Amniotic stem cell (primary cell): ENCODE measurements at regions not wholly inside any gene's neighbourhood (a gene's known extent, or its start where the extent isn't known, plus 50 kb on each side); places are given as distances from the start of the nearest gene placed in this dataset.

Source experiments
- DNase-seq: peaks from one replicate; lab custom pipeline; 2025; lab: John Stamatoyannopoulos, UW

GRCh38 chr13:82374719-82375118 lies 1507.6 kb downstream of the SLITRK1 start:
- no peak for DNase-seq

- no peak for DNase-seq
Measured at GRCh38 chr13:82370316-82370715, 1512.0 kb downstream of the SLITRK1 start.

GRCh38 chr13:82364525-82364924 lies 1517.7 kb downstream of the SLITRK1 start:
- no peak for DNase-seq

GRCh38 chr13:82358284-82358683 lies 1524.0 kb downstream of the SLITRK1 start:
- no peak for DNase-seq

GRCh38 chr13:82356667-82357410 lies 1525.4 kb downstream of the SLITRK1 start:
- DNase-seq: no peak

- DNase-seq: no peak
Measured at GRCh38 chr13:82344867-82345266, 1537.4 kb downstream of the SLITRK1 start.

GRCh38 chr13:82341116-82341515 lies 1541.2 kb downstream of the SLITRK1 start:
- no peak for DNase-seq

GRCh38 chr13:82330499-82330898 lies 1551.8 kb downstream of the SLITRK1 start:
- DNase-seq: no peak

GRCh38 chr13:82323101-82323500 lies 1559.2 kb downstream of the SLITRK1 start:
- no peak for DNase-seq

GRCh38 chr13:82305588-82305987 lies 1576.7 kb downstream of the SLITRK1 start:
- no peak for DNase-seq

GRCh38 chr13:82298106-82298505 lies 1584.2 kb downstream of the SLITRK1 start:
- no peak for DNase-seq

GRCh38 chr13:82294226-82294625 lies 1588.0 kb downstream of the SLITRK1 start:
- no peak for DNase-seq

- DNase-seq: no peak
Measured at GRCh38 chr13:82292334-82292733, 1589.9 kb downstream of the SLITRK1 start.

GRCh38 chr13:82291852-82292251 lies 1590.4 kb downstream of the SLITRK1 start:
- DNase-seq: no peak

- DNase-seq: no peak
Measured at GRCh38 chr13:82275644-82276043, 1606.6 kb downstream of the SLITRK1 start.

GRCh38 chr13:82259284-82259683 lies 1623.0 kb downstream of the SLITRK1 start:
- no peak for DNase-seq

GRCh38 chr13:82257790-82258507 lies 1624.3 kb downstream of the SLITRK1 start:
- no peak for DNase-seq

- DNase-seq: no peak
Measured at GRCh38 chr13:82248762-82249161, 1633.5 kb downstream of the SLITRK1 start.

GRCh38 chr13:82245860-82246259 lies 1636.4 kb downstream of the SLITRK1 start:
- no peak for DNase-seq

GRCh38 chr13:82224806-82225205 lies 1657.5 kb downstream of the SLITRK1 start:
- no peak for DNase-seq

GRCh38 chr13:82221621-82222020 lies 1660.7 kb downstream of the SLITRK1 start:
- DNase-seq: no peak

GRCh38 chr13:82220641-82221040 lies 1661.6 kb downstream of the SLITRK1 start:
- DNase-seq: no peak

- no peak for DNase-seq
Measured at GRCh38 chr13:82216165-82216564, 1666.1 kb downstream of the SLITRK1 start.

- no peak for DNase-seq
Measured at GRCh38 chr13:82214341-82214740, 1667.9 kb downstream of the SLITRK1 start.
